ENCODE measurements at regions not wholly inside any gene's neighbourhood (a gene's known extent, or its start where the extent isn't known, plus 50 kb on each side); places are given as distances from the start of the nearest gene placed in this dataset.

DNA sequence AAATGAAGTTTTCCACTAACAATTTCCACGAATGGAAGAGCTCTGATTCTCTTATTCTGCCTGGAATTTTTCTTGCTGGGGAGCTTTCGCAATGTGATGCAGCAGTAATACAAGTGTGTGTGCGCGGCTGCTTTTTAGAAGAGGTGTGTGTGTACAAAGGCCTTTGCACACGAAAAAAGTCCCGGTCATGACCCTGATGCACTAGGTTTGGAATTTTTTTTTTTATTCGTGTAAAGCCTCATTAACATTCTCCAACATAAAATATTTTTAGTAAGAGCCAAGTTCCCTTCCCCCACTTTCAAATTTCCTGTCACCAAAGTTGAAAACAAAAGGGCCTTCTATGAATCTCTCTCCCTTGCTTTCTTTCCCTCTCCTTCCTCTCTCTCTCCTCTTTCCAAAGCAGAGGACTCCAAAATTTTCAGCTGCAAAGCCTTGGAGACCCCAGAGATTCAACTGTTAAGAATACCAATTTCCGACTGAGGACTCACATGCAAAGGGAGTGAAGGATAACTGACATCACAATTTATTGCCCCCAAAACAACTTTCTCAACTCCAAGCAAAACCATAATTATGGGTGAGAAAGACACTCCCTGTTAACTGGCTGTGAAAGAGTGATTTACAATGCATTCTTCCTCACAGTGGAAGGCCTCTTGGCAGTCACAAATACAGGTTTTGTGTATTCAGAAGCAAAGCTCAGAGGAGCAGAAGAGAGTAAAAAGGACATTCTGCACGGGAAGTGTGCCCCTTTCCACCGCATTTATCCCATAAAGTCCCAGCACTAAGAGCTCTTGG, 421.2 kb upstream of the JARID2 start:
- DNase-seq, result no peak

DNA sequence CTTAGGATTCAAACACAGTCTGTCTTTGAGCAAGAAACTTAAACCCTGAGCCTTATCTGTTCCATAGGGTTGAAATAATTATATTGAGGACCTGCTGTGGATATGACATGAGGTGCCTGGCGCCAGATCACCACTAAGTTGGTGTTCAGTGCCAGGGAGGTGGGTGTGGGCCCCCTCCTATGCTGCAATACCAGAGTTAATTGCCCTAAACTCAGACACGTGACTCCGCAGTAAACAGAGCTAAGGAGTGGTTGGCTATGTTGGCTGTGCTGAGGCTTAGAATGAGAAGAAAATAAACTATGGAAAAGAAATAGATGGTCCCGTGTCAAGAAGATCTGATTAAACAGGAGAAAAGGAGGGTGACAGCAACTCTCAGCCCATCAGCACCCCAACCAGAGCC, 419.4 kb upstream of the JARID2 start:
- no peak for DNase-seq

DNA sequence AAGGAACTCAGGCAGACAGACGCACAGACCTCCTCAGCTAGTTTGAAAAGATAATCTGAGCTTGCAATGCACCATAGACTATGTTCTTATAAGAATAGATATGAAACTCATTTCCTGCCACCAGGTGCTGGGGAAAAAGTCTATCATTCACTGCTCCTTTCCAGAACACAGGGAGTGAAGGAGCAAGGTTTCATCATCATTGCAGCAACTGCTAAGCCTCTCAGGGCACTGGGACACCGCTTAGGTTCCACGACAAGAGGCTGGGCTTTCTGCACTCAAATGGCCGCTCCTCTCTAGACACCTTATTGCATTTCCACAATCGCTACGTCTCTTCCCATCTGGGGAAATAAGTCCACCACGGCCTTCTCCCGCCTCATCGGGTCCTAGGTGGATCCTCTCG, 418.5 kb upstream of the JARID2 start:
- DNase-seq, result no peak

DNA sequence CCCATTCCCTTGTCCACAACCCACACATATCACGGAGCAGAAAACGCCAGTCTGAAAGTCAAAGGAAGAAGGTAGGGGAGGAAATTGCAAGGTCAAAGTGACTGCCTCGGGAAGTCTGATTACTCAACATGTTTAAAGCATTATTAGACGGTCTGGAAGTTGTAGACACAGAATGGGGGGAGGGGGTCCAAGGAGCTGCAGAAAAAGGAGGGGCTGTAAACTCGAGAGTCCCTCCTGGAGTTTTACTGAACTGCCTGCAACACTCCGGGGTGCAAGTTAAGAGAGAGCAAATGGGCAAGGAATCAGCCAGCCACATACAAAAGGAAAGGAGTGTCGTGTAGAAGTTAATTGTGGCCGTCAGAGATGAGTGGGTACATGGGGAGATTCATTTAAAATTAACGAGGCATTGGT, 417.7 kb upstream of the JARID2 start:
- DNase-seq, result peak in 3 of 4 experiments; percentile 34 to 56 (median 49)

DNA sequence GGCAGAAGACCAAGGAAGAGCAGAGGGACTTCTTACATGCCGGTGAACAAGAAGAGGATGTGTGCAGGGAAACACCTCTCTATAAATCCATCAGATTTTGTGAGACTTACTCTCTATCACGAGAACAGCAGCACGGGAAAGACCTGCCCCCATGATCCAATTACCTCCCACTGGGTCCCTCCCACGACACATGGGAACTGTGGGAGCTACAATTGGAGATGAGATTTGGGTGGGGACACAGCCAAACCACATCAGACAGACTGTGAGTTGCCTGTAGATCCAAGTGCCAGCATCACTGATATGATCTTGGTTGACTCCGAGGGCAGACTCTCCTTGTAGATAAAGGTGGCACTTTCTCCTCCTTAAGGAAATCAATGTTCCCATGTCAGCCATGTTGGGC, 414.8 kb upstream of the JARID2 start:
- no peak for DNase-seq

DNA sequence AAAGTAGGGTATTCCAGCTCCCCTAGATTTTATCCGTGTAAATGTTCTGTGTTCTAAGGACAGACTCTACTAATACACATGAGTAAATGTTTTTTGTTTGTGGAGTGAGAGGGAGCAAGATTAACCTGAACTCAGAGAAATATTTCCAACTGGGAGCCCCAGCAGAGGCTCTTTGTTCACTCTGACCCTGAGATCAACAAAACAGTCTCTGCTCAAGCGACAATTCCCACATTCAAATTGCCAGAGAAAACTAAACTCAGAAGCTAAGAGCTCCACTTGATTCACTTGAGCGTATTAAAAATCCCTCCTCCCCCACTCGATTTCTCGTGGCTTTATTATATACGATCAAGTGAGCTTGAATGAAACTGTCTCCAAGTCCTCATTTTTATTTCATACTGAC, 413.9 kb upstream of the JARID2 start:
- no peak for DNase-seq

DNA sequence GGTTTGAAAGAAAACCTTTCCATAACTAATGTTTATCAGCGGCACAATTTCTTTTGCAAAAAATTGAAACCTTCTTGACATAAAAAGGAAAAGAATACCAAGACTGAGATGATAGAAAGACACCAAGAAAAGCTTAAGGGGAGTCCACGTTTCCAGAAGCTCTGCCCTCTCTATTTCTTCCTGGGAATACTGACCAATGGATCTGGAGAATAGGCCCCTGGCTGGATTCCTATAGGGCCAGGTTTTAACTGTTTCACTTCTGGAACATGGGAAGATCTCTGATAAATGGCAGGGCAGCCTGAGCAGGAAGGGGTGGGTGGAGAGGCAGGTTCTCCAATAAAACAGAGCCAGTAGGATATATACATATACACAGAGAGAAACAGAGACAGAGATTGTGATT, 413.4 kb upstream of the JARID2 start:
- no peak for DNase-seq

DNA sequence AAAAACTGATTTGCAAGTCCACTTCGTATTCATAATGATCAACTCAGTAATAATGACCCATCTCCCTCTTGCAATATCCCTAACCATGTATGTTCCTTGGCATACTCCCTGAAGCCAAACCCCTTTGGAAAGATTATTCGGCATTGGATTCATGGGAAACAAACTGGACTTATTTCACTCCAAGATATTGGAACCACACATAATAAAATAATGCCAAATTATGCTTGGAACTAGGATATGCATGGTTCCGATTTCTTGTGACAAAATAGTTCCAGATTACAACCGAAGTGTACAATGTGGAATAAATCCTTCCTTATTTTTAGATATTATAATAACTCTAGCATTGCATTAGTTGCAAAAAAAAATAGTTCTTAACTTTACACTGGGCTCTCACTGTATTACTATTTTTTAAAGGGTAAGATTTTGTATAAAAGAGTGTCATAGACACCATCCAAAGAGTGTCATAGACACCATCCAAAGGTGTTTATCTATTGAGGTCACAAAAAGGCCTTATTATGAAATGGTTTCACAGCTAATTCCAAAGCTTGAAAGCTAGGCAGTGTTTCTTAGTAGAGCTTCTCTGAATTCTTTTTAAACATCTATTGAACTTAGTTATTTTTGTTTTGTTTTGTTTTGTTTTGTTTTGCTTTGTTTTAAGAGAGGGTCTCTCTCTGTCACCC, 410.9 kb upstream of the JARID2 start:
- DNase-seq, result no peak

DNA sequence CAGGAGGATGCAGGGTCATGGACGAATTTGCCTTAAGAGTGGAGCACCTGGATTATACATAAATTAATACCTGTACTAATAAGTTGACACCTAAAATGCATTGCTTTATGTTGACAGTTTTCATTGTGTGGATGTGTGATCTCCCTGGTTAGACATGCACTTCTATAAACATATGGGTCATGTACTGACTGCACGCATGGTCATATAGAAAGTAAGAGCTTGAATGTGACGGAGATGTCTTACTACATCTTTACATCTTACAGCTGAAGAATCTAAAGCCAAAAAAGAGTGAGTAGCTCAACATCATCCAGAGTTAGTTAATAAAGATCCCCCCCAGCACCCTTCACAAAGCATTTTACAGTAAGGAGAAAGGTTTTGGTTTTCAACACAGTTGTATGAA, 408.4 kb upstream of the JARID2 start:
- DNase-seq, result no peak

DNA sequence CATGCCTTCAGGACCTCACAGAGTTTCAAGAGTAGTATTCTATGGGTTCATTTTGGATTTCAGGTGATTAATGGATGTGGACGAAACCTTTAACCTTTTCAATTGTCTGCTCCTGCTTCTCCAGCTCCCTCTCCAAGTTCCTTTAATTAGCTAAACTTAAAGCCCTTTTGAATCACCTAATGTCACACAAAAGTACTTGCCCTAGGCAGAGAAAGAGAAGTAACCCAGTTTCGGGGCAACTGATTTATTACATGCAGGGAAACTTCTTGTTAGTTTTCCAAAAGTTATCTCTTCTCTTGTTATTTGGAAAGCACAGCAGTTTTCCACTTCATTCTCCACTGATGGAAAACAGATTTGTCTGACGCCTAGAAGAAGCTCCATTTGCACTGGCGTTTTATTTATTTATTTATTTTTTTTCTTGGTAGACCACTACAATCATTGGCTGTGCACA, 407.7 kb upstream of the JARID2 start:
- DNase-seq, result peak in 1 of 4 experiments; percentile 35

DNA sequence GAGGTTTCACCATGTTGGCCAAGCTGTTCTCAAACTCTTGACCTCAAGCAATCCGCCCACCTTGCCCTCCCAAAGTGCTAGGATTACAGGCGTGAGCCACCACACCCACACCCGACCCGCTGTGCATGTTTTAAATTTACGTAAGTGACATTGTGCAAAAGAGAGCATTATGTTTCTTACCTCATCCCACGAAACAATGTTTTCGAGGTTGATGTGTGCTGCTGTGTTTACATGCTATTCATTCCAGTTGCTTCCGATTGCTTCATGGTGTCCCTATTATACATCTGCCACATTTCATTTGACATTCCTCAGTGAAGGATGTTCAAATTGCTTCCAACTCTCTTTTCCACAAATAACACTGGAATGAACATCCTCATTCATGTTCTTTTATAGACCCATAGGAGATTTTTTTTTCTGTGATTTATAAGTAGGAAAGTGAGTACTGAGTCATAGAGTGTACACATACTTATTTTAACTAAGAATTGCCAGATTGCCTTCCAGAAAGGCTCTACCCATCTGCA, 403.9 kb upstream of the JARID2 start:
- peak; percentile 87 to 95 (median 92) for DNase-seq

DNA sequence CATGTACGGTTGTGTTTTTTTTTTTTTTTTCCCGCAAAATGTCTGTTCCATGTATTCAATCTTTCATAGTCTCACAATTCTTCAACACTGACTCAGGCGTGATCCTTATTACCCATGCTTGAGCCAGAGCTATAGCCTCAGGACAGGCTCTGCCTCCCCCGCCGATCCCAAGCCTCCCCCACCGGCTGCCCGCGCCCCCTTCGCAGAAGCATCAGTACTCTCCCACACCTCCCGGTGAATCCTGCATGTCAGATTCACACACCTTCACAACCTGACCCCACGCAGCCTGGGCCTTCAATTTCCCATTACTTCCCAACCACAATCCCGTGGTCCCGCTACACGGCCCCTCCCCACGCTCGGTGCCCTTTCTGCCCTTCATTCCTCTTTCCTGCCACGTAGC, 401.5 kb upstream of the JARID2 start:
- no peak for DNase-seq

DNA sequence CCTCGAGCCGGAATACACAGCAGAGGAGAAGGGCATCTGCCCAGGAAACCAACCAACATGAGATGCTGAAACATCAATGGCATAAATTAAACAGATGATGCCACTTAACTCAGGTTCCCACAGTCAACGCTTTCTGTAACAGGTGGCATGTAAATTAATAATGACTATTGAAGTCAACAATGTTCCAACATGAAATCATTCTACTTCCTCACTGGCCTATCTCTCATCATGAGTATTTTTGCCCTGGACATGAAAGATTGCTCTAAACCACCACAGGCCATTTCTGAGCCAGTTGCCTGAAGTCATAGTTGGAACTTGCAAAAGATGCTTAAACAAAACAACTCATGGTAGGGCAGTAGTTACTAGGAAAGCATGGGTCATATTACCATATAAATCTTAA, 397.9 kb upstream of the JARID2 start:
- peak in 1 of 4 experiments; percentile 29 for DNase-seq

DNA sequence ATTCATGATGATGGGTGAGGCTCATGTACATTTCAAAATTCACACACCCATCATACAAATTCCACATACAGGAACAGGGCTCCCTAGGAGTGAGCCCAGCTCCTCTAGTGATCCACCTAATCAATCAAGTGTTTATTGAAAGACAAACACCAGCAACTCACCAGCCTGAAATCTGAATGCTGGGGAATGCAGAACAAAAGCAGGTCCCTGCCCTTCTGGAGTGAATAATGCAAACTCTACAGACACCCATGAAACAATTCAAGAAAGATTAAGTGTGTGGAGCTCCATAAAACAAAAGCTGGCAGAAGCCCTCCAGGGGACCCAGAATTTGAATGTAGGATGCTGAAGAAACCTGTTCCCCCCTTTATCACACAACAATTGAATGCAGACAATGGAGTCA, 396.7 kb upstream of the JARID2 start:
- no peak for DNase-seq

DNA sequence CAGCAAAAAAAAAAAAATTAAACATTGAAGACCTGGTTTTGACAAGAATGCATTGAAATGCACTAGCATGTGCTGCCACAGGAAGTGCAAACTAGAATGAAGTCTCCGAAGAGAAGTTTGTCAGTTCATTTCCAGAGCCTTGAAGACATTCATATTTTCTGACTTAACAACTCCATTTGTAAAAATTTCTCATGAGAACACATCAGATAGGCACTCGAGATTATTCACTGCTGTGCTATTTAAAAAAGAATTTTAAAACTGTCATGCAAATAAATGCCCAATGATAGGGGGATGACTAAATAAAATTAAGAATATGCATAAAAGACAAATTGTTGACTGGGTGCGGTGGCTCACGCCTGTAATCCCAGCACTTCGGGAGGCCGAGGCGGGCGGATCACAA, 394.6 kb upstream of the JARID2 start:
- no peak for DNase-seq

DNA sequence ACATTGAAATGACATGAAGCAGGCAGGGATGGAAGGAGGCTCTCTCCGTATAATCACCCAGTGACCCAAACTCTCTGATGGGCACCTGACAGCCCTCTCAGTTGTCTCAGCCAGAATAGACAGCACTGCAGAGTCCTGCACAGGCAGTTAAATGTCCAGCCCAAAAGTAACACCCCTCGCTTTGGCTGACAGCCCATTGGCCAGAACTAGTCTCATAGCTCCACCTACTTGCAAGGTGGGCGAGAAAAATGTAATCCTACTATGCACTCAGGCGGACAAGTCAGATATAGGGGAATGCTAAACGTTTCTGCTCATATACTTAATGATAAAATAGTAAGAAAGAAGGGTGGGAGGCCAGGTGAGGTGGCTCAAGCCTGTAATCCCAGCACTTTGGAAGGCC, 393.5 kb upstream of the JARID2 start:
- no peak for DNase-seq

DNA sequence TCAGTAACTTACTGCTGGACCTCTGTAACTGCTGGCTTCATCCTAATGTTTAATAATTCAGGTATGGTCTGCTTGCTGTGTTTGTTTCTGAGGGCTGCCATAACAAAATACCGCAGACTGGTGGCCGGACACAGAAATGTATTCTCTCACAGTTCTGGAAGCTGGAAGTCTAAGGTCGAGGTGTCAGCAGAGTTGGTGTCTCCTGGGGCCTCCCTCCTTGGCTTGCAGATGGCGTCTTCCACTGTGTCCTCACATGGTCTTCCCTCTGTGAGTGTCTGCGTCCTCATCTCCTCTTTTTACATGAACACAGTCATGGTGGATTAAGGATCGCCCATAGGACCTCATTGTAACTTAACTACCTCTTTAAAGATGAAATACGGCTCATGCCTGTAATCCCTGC, 389.7 kb upstream of the JARID2 start:
- no peak for DNase-seq

DNA sequence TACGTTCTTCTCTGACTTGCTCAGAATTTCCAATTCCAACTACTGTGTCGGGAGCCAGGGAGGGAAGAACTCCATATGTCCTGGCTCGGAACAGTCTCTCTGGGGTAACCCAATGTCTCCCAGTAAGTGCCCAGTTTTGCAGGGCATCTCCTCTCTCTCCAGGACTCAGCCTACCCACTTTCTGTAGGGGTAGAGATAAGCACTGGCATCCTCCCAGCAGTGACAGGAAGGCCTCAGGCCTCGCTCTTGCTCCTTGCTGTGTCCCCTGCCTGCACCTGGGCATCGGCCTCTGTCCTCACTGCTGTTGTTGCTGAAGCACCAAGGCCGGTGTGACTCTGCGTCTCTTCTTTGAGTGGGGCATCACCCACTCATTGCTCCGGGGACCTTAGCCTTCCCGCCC, 388.9 kb upstream of the JARID2 start:
- no peak for DNase-seq

DNA sequence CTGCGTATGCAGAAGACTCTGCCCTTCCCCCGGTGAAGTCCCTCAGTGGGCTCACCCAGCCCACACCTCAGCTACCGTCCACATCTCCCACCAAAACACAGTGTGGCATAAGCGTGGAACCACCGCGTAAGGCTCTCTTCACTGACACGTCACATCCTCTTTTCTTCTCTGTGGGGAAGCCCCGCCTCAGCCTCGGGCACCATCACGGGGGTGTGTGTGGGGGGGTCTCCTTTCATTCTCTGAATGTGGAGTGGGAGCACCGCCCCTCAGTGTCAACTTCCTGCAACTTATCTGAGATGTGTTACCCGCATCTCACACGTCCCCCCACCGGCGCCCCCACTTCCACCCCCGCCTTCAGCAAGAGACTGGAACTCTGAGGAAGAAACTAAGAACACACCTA, 388.4 kb upstream of the JARID2 start:
- peak; percentile 61 to 77 (median 72) for DNase-seq

DNA sequence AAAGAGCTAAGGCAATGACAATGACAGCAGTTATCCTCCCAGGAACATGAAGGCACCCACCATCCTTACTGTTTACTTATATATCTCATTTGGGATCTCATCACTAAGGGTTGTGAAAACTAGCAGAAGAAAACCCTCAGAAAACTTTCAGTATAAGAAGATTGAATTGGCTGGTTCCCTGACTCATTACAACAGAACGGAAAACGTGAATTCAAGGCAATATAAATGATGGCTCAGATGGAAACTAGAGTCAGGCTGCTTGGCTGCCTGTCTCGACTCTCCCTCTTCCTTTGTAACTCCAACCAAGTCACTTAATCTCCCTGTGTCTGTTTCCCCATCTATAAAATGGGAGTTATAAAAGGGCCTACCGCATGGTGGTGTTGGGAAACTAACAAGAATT, 387.1 kb upstream of the JARID2 start:
- no peak for DNase-seq

DNA sequence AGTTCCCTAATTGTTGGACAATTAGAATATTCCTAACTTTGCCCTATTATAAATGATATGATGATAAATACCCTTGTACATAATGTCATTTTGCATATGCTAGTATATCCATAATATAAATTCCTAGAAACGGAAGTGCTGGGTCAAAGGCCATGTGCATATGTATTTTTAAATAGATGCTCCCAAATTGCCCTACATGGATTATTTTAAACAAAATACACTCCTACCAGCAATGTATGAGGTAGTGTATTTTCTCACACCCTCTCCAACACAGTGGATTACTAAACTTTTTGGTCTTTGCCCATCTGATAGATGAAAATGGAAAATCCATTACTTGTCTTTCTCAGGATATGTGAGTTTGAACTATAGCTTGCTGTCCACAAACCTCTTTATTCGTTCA, 385.1 kb upstream of the JARID2 start:
- no peak for DNase-seq

DNA sequence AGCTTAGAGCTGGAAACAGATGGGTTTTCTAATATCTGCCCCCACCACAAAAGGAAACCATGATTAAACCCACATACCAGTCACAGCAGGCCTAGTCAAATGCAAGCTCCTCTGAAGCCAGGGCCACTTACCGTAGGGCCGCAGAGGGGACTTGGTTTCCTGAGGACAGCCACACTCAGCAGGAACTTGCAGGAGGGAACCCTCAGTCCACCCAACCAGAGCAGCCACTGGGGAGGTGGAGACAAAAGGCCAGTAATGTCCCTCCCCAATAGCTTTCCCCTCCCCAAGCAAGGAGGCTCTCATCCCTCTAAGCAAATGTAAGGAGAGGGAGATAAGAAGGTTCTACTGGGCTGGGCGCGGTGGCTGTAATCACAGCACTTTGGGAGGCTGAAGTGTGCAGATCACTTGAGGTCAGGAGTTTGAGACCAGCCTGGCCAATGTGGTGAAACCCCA, 384.4 kb upstream of the JARID2 start:
- DNase-seq, result no peak

DNA sequence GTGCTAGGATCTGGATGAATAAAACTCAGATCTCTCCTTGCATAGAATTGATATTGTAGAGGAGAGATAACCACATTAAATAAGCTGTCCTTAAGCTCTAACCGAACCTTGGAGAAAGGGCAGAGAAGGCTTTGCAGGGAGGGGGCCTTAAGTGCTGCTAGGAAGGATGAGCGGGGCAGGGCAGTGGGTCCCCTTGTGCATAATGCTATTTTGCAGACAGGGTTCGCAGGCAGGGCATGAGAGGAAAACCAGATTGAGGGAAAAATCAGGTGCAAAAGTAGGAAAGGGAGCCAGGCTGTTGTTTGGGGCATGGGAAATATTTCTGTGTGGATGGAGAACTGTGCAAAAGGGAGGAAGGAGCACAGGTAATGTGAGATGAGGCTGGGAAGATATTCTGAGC, 383.0 kb upstream of the JARID2 start:
- no peak for DNase-seq
